ENCODE measurements at regions not wholly inside any gene's neighbourhood (a gene's known extent, or its start where the extent isn't known, plus 50 kb on each side); places are given as distances from the start of the nearest gene placed in this dataset.

GRCh38 chr5:65087154-65087553 is 318.4 kb downstream of the CWC27 start:
- DNase-seq (ENCODE audit: low spot score), result no peak
- H3K27ac Mint-ChIP-seq, result no peak overlapping the region
- no peaks in the 10 kb centered on the region for H3K4me1 Mint-ChIP-seq (ENCODE audit: low read depth)
- intact Hi-C loops (cut with micrococcal nuclease), result no loop called here
- H3K9me3 Mint-ChIP-seq, result no peaks in the 10 kb centered on the region
- H3K27me3 Mint-ChIP-seq (ENCODE audit: low read depth), result peaks cover 9% of the 10 kb centered on the region
- H3K36me3 Mint-ChIP-seq (ENCODE audit: low read depth), result no peaks in the 10 kb centered on the region
- H3K4me3 Mint-ChIP-seq (ENCODE audit: low read depth), result no peak overlapping the region

GRCh38 chr5:65094279-65094678 is 325.5 kb downstream of the CWC27 start:
- H3K9me3 Mint-ChIP-seq, result no peaks in the 10 kb centered on the region
- no peak overlapping the region for H3K27ac Mint-ChIP-seq
- DNase-seq (ENCODE audit: low spot score), result no peak
- H3K4me1 Mint-ChIP-seq (ENCODE audit: low read depth), result no peaks in the 10 kb centered on the region
- no peaks in the 10 kb centered on the region for H3K36me3 Mint-ChIP-seq (ENCODE audit: low read depth)
- no peak overlapping the region for H3K4me3 Mint-ChIP-seq (ENCODE audit: low read depth)
- intact Hi-C loops (cut with micrococcal nuclease), result no loop called here
- H3K27me3 Mint-ChIP-seq (ENCODE audit: low read depth), result peaks cover 26% of the 10 kb centered on the region

- peaks cover 23% of the 10 kb centered on the region for H3K27me3 Mint-ChIP-seq (ENCODE audit: low read depth)
- H3K4me3 Mint-ChIP-seq (ENCODE audit: low read depth), result no peak overlapping the region
- H3K4me1 Mint-ChIP-seq (ENCODE audit: low read depth), result peaks cover 8% of the 10 kb centered on the region
- H3K36me3 Mint-ChIP-seq (ENCODE audit: low read depth), result no peaks in the 10 kb centered on the region
- DNase-seq (ENCODE audit: low spot score), result no peak
- intact Hi-C loops (cut with micrococcal nuclease), result no loop called here
- H3K27ac Mint-ChIP-seq, result no peak overlapping the region
- no peaks in the 10 kb centered on the region for H3K9me3 Mint-ChIP-seq
Observed at GRCh38 chr5:65098393-65098792, 329.7 kb downstream of the CWC27 start.

Measured in activated T-helper 2 cell treated with anti-CD3 and anti-CD28 coated beads, Interferon-gamma antibody, Interleukin-2, Interleukin-4, amounts not matched to agents 10 μg/mL and 5 μg/mL and 100 μg/mL, durations not matched to agents 14 hours and 24 hours and 36 hours (primary cell).